ENCODE measurements at regions not wholly inside any gene's neighbourhood (a gene's known extent, or its start where the extent isn't known, plus 50 kb on each side); places are given as distances from the start of the nearest gene placed in this dataset.

DNA sequence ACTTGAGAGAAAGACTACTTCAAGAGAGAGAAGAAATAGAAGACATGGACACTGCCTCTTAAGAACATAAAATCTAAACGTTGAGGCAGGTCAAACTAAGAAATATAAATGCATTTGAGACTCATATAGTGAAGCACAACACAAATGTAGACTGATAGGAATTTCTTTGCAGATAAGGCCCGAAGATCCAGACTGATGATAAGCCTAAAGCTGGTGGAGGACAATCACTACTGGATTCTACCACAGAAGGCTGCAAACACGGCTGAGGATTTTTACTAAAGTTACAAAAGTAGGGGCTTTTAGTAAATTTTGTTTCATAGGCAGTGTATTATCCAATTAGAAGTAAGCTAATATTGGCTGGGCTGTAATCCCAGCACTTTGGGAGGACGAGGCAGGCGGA is 278.3 kb downstream of the RAP2B start:
- DNase-seq: no peak
- TF ChIP-seq GATA1 (IDR thresholded peaks at IDR 0.05; ENCODE audit: low read depth, low read length): no peak
- TF ChIP-seq POLR2A (IDR thresholded peaks at IDR 0.05; ENCODE audit: low read length): no peak

DNA sequence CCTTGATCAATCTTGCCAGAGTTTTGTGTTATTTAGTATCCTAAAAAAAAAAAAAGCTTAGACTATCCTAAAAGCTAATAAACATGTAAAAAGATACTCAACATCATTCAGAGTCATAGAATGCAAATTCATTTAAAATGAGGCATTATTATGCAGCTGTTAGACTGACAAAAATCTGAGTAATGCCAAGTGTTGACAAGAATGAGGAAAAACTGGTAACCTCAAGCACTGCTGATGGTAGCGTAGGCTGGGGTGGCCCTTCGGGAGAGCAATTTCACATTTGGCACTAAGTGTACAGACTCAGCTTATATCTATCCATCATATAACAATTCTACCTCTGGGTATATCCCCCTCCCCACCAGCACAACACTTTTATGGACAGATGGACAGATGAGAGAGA is 280.4 kb downstream of the RAP2B start:
- no peak for TF ChIP-seq POLR2A (IDR thresholded peaks at IDR 0.05; ENCODE audit: low read length)
- no peak for TF ChIP-seq GATA1 (IDR thresholded peaks at IDR 0.05; ENCODE audit: low read depth, low read length)
- no peak for DNase-seq

GRCh38 chr3:153442799-153443487 is 280.9 kb downstream of the RAP2B start:
- no peak for DNase-seq
- TF ChIP-seq POLR2A (IDR thresholded peaks at IDR 0.05; ENCODE audit: low read length): no peak
- no peak for TF ChIP-seq GATA1 (IDR thresholded peaks at IDR 0.05; ENCODE audit: low read depth, low read length)

DNA sequence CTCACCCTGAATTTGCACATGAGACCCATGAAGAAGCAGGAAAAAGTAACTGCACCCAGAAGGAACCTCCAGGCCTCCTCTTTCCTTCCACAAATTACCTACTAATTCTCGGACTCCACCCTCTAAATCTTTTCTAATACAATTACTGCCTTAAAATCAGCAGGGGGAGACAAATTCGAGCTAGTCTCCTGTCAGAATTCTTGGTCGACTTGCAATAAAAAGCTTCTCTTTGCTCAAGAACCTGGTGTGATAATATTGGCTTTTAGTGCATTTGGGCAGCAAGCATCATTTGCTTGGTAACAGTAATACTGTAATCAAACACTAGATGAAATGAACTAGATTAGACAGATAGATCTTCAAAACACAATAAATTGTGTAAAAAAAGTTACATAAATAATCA is 281.9 kb downstream of the RAP2B start:
- DNase-seq: no peak
- TF ChIP-seq POLR2A (IDR thresholded peaks at IDR 0.05; ENCODE audit: low read length) (no peak), GATA1 (IDR thresholded peaks at IDR 0.05; ENCODE audit: low read depth, low read length) (no peak)

DNA sequence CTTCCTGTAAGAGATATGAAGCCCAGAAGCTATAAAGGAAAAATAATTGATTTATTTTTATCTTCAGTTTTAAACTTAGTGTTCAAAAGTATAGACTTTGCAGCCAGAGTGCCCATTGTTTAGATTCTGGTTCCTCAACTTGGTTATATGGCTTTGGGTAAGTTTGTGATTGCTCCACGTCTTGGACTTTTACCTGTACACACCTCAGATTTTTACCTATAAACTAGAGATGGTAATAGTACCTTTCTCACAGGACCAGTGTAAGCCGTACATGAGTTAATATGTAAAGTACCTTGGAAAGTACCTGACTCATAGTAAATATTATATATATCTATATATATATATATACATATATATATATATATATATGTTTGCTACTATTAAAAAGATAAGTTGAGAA is 283.8 kb downstream of the RAP2B start:
- no peak for DNase-seq
- TF ChIP-seq GATA1 (IDR thresholded peaks at IDR 0.05; ENCODE audit: low read depth, low read length) (no peak), POLR2A (IDR thresholded peaks at IDR 0.05; ENCODE audit: low read length) (no peak)

DNA sequence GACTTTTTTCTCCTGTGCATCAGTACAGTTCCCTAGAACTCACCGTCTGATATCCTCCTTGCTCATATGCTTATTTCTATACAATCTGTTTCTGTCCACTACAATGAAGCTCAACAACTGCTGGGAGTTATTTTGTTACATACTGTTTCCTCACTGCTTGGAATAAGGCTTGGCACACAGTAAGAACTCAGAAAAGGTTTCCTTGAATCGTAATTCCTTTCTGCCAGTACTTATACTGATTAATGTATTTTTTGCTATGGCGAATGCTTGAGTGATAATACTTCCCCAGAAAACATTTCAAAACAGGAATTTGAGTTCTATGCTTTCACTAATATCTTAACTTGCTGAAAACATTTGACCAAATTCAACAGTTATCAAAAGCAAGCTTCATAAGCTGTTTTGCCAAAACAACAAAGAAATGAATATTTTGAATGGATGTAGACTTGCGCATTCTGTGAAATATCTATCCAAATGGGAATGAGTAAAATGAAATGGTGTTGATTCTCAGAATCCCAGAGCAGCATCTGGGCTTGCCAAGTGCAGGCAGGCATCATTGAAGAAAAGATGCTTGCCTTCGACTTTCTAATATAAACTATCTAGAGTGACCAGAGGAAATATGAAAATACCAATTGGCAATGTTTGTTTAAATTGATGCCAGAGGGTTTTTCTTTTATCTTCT is 286.3 kb downstream of the RAP2B start:
- TF ChIP-seq GATA1 (IDR thresholded peaks at IDR 0.05; ENCODE audit: low read depth, low read length) (no peak), POLR2A (IDR thresholded peaks at IDR 0.05; ENCODE audit: low read length) (no peak)
- DNase-seq: no peak

GRCh38 chr3:153456833-153457545 is 295.0 kb downstream of the RAP2B start:
- no peak for TF ChIP-seq GATA1 (IDR thresholded peaks at IDR 0.05; ENCODE audit: low read depth, low read length)
- no peak for TF ChIP-seq POLR2A (IDR thresholded peaks at IDR 0.05; ENCODE audit: low read length)
- no peak for DNase-seq

DNA sequence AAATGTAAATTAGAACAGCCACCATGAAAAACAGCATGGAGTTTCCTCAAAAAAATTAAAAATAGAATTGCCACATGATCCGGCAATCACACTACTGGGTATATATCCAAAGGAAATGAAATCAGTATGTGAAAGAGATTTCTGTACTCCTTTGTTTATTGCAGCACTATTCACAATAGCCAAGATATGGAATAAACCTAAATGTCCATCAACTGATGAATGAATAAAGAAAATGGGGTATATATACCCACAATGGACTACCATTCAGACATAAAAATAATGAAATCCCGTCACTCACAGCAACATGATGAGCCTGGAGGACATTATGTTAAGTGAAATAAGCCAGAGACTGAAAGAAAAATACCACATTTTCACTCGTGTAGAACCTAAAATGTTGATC is 296.9 kb downstream of the RAP2B start:
- no peak for DNase-seq

DNA sequence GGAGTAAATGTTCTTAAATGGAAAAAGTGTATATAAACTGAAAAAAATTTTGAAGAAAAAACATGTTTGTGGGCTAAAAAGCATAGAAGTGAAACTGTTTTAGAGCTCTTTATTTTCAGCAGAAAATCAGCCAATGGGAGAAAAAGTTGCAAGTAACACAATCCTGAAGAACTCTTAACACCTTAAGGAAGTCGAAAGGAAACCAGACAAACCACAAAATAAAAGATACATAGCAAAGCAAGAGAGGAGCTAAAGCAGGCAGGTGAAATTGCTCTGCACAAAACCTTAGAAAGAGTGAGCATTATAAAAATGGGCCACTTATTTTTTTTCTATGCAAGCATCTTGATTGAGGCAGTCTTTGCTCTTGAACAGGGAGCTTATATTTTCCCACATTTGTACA is 300.5 kb downstream of the RAP2B start:
- TF ChIP-seq POLR2A (IDR thresholded peaks at IDR 0.05; ENCODE audit: low read length) (no peak), GATA1 (IDR thresholded peaks at IDR 0.05; ENCODE audit: low read depth, low read length) (no peak)
- no peak for DNase-seq

More for the DNA sequence above, 296.9 kb downstream of the RAP2B start:
- TF ChIP-seq POLR2A (IDR thresholded peaks at IDR 0.05; ENCODE audit: low read length) (no peak), GATA1 (IDR thresholded peaks at IDR 0.05; ENCODE audit: low read depth, low read length) (no peak)

- DNase-seq: no peak
- TF ChIP-seq POLR2A (IDR thresholded peaks at IDR 0.05; ENCODE audit: low read length) (no peak), GATA1 (IDR thresholded peaks at IDR 0.05; ENCODE audit: low read depth, low read length) (no peak)
Measured at GRCh38 chr3:153463895-153464294, 301.9 kb downstream of the RAP2B start.

DNA sequence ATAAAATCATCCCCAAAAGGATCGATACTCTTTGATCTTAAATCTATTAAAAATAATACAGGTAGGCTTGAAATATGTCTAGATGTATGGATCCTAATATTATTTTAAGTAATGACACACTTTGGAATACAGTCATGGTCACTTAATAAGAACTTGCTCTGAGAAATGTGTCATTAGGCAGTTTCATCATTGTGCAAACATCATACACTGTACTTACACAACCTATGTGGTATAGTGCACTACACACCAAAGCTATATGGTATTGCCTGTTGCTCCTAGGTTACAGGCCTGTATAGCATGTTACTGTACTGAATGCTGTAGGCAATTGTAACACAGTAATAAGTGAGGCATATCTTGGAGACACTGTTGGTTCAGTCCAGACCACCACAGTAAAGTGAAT is 307.1 kb downstream of the RAP2B start:
- TF ChIP-seq GATA1 (IDR thresholded peaks at IDR 0.05; ENCODE audit: low read depth, low read length) (no peak), POLR2A (IDR thresholded peaks at IDR 0.05; ENCODE audit: low read length) (no peak)
- DNase-seq: no peak

- no peak for DNase-seq
- TF ChIP-seq GATA1 (IDR thresholded peaks at IDR 0.05; ENCODE audit: low read depth, low read length): no peak
- TF ChIP-seq POLR2A (IDR thresholded peaks at IDR 0.05; ENCODE audit: low read length): no peak
Measured at GRCh38 chr3:153484842-153485241, 322.8 kb downstream of the RAP2B start.

DNA sequence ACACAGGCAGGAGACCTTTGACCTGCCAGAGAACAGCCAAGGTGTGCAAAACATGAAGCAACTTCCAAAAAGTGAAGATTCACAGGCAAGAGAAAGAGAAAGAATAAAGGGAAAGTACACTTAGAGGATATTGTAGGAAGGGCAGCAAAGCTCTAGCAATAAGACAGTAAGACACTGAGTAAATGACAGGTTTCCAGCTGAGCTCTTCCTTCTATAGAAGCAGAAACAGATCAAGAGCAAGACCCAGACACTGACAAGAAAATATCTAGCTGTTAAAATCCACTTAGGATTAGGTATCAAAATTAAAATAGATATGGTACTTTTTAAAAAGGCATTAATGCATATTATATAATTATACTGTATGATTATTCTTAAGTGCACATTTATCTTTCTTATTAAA is 333.4 kb downstream of the RAP2B start:
- DNase-seq: no peak
- no peak for TF ChIP-seq GATA1 (IDR thresholded peaks at IDR 0.05; ENCODE audit: low read depth, low read length)
- TF ChIP-seq POLR2A (IDR thresholded peaks at IDR 0.05; ENCODE audit: low read length): no peak

DNA sequence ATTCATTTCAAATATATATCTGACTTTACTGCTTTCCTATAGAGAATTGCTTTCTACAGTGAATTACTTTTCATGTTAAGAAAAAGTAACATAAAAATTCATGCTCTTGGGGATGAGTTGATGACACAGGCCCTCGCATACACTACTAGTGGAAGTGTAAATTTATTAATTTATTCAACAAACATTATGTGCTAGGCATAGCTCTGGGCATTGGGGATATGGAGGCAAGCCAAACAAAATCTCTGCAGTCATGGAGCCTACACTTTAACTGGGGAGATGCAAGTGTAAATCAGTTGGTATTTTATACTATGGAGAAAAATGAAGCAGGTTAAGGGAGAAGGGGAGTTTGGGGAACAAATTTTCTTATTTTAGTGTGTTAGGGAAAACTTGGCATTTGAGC is 340.7 kb downstream of the RAP2B start:
- TF ChIP-seq GATA1 (IDR thresholded peaks at IDR 0.05; ENCODE audit: low read depth, low read length) (no peak), POLR2A (IDR thresholded peaks at IDR 0.05; ENCODE audit: low read length) (no peak)
- no peak for DNase-seq
